GM18870 (cell line): ENCODE measurements at regions not wholly inside any gene's neighbourhood (a gene's known extent, or its start where the extent isn't known, plus 50 kb on each side); places are given as distances from the start of the nearest gene placed in this dataset.
"Not testable (repeated sequence)": the region's sequence is repeated elsewhere in the genome, so short reads cannot be mapped to it uniquely, and the experiment has no call there.

Experiments used
- ATAC-seq: cut with Tn5 transposase; IDR thresholded peaks from one replicate; pipeline ENCODE4 v1.9.1; 2021; ENCODE audit warnings: moderate library complexity; ENCODE audit not compliant: unreplicated experiment

DNA sequence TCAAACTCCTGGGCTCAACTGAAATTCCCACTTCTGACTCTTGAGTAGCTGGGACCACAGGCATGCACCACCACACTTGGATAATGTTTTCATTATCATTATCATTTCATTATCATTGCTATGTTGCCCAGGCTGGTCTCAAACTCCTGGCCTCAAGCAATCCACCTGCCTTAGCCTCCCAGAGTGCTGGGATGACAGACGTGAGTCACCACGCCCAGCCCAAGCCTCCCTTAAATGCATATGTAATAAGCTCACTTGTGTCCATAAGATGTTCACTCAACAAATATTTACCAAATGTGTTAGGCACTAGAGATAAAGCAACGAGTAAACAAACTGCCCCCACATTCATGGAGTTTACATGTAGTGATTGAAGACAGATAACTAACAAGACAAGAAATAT lies 295.7 kb downstream of the GOLGA6L6 start:
- not testable (repeated sequence) for ATAC-seq

DNA sequence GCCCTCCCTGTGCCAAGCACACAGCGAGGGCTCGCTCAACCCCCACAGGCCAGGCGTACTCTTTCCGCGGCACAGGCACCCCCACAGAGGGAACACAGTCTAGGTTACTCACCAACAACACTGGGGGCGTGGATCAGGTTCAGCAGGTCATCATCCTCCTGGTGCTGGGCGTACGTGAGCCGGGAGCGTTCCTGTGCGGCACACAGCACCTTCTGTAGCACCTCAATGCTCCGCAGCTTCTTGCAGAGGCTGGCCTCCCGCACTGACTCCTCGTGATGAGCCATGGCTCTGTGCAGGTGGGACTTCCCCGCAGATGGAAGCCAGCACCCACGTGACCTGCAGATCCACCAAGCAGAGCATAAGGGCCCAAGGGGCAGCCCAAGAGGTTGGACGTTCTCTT lies 296.8 kb downstream of the GOLGA6L6 start:
- not testable (repeated sequence) for ATAC-seq

DNA sequence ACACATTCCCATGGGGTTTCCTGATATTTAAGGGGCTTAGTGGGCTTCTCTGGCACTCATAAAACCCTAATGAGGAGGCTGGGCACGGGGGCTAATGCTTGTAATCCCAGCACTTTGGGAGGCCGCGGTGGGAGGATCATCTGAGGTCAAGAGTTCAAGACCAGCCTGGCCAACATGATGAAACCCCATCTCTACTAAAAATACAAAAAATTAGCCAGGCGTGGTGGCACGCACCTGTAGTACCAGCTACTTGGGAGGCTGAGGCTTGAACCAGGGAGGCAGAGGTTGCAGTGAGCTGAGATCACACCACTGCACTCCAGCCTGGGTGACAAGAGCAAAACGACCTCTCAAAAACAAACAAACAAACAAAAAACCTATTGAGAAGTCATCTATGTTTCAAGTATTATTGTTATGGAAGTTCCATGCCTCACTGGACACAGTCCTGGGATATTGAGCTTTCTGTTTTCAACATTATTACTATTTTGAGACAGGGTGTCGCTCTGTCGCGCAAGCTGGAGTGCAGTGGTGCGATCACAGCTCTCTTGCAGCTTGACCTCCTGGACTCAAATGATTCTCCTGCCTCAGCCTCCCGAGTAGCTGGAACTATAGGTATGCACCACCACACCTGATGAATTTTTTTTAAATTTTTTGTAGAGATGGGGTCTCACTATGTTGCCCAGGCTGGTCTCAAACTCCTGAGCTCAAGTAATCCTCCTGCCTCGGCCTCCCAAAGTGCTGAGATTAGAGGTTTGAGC lies 297.9 kb downstream of the GOLGA6L6 start:
- ATAC-seq = not testable (repeated sequence)

DNA sequence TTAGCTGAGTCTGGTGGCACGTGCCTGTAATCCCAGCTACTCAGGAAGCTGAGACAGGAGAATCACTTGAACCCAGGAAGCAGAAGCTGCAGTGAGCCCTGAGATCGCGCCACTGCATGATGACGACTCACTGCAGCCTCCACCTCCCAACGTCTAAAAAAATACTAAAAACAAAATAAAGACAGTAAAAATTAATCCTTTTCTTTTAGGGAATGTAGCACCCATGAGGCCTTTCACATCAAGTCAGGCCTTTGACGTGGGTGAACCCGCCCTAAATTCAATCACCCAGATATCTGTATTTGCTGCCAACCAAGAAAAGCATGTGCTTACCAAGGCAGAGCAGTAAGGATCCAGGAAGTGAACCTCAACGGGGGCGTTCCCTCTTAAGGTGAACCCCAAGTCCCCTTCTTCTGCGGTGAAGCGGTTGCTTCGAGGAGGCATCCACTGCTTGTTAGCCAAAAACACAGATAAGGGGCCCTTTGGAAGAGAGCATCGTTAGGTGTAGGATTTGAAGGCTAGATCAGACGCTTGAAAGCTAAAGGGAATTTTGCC lies 301.2 kb downstream of the GOLGA6L6 start:
- ATAC-seq = not testable (repeated sequence)

DNA sequence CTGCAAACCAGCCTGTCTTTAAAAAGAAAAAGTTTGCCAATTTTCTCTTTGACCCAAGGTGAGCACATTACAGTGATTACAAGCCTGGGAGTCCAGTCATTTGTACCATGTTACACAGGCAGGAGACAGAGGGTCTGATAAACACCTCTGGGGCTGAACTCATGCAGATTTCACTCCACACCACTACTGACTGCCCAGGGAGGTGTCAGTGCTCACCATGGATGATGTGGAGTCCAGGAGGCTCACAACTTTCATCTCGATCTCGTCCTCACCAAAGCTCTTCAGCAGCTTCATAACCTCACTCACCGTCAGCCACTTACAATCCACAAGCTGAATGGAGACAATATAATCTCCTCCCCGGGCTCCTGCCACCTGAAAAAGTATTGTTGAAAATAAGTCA lies 302.4 kb downstream of the GOLGA6L6 start:
- not testable (repeated sequence) for ATAC-seq

DNA sequence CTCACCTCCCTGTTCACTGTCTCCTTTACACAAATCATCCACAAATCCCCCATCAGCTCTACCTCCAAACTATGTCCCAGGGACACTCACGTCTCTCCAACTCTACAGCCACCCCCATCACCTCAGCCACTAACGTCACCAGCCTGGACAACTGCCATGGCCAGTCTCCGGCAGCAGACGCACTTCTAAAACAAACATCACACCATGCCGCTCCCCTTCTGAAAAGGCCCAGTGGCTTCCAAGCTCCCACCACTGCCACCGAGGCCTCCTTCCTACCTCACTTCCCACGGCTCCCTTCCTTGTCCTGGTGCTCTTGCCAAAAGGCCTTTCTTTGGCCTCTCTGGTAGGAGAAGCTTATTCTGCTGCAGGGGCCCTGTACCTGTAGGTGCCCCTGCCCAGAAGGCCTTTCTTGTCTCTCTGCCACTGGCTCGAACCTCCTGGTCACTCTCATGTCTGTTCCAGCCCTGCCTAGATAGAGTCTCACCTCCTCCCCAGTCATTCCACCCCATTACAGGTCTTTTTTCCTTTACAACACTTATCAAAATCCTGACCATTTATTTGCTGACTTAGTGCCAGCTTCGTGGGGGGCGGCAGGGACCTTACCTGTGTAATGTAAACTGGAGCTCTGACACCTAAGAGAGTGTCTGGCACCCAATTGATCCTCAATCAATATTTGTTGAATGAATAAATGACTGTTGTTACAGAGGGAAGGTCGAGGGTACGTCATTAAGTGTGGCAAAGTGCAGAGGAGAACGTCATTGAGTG lies 304.2 kb downstream of the GOLGA6L6 start:
- ATAC-seq = not testable (repeated sequence)

DNA sequence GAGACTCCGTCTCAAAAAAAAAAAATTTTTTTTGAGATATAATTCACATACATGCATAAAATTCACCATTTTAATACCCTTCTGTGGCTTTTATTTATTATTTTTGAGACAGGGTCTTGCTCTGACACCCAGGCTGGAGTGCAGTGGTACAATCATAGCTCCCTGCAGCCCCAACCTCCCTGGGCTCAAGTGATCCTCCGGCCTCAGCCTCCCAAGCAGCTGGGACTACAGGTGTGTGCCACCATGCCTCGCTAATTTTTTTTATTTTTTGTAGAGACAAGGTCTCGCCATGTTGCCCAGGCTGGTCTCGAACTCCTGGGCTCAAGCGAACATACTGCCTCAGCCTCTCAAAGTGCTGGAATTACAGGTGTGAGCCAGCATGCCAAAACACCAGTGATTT lies 305.9 kb downstream of the GOLGA6L6 start:
- ATAC-seq = not testable (repeated sequence)

DNA sequence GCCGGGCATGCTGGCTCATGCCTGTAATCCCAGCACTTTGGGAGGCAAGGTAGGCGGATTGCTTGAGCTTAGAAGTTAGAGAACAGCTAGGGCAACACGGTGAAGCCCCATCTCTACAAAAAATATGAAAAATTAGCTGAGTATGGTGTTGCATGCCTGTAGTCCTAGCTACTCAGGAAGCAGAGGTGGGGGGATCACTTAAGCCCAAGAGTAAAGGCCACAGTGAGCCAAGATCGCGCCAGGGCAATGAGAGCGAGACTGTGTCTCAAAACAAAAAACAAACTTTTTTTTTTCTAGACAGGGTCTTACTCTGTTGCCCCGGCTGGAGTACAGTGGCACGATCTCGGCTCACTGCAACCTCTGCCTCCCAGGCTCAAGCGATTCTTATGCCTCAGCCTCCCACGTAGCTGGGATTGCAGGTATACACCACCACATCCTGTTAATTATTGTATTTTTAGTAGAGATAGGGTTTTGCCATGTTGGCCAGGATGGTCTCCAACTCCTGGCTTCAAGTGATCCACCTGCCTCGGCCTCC lies 307.5 kb downstream of the GOLGA6L6 start:
- not testable (repeated sequence) for ATAC-seq

DNA sequence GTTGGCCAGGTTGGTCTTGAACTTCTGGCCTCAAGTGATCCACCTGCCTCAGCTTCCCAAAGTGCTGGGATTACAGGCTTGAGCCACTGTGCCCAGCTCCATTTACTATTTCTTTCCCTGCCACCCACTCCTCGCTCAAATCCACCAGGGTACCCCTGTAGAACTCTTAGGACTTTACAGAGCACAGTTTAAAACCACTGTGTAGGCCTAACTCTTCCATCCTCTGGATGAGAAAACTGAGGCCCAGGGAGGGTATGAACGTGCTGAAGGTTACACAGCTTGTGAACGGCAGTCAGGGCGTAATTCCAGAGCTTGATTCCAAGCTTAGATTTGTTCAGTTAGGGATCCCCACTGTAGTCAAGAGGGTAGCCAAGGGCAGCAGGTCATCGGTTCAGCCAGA lies 309.1 kb downstream of the GOLGA6L6 start:
- not testable (repeated sequence) for ATAC-seq

DNA sequence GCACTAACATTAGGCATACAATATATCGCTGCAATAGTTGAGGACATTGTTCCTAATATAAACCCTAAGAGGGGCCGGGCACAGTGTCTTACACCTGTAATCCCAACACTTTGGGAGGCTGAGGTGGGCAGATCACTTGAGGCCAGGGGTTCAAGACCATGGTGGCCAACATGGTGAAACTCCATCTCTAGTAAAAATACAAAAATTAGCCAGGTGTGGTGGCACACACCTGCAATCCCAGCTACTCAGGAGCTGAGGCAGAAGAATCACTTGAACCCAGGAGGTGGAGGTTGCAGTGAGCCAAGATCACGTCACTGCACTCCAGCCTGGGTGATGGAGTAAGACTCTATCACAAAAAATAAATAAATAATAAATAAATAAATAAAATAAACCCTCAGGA lies 310.9 kb downstream of the GOLGA6L6 start:
- not testable (repeated sequence) for ATAC-seq

DNA sequence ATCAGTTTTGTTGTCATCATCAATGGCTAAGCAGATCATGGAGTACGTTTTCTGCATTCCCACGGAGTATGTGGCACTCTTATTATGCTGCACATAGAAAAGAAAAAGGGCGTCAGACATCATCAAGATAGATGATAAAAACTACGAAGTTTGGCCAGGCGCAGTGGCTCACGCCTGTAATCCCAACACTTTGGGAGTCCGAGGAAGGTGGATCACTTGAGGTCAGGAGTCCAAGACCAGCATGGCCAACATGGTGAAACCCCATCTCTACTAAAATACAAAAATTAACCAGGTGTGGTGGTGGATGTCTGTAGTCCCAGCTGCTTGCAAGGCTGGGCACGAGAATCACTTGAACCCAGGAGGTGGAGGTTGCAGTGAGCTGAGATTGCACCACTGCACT lies 312.8 kb downstream of the GOLGA6L6 start:
- not testable (repeated sequence) for ATAC-seq

DNA sequence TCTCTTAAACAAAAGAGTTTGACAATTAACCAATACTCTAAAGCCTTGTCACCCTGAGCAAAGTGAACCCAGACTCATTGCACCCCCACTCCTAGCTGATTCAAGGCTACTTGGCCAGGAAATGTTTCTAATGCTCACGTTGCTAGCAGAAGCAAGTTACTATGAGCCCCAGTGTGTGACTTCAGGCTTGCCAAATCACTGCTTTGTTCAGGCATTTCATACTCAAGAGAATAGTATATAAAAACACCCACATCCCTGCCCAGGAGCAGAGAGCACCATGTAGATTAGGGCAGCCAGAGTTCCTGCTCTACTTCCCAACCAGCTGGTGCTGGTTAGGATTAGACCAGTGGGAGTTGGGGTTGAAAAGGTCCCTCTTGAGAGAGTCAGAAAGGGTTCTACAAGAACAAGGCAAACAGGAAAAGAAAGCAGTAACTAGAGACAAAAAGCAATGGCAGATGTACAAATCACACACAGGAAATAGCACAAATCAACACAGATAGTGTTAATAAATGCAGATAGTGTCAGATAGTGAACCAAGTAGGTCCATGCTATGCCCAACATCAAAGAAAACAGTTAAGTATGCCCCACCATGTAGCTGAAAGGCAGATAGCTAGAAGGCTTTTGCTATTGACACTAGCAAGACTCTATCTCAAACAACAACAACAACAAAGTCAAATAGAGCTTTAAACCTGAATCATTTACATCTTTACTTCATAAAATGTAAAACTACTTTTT lies 314.3 kb downstream of the GOLGA6L6 start:
- ATAC-seq = not testable (repeated sequence)

DNA sequence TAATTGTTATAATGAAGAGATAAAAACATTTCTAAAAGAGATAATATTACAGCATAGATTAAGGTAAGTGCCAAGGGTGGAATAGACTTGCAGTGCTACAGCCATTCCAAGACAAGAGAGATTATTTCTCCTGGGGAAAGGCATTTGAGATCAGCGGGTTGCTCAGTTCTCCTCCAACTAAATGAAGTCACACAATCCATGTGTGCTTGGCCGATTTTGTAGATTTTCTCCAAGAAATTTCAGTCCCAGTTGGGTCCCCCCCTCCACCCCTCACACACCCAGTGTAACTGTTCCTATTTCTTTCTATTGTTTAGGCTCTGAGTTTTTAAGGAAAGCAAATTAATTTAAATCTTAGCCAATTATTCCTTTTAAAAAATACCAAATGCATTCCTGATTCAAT lies 315.1 kb downstream of the GOLGA6L6 start:
- not testable (repeated sequence) for ATAC-seq

DNA sequence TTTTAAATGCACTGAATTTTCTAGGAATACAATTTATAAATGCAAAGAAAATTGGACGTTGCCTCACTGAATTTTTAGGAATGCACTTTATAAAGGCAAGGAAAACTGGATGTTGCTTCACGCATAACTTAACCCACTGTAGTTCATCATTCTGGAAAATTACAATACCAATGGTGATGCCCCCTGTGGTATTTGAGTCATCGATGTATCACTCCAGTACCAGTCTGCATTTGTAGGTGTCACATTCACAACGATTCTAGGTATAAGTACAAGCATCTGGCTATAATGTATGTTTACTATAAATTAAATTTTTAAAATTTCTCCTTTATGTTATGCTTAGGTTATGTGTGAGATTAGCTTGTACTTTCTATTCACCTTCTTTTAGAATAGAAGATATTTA lies 320.5 kb downstream of the GOLGA6L6 start:
- ATAC-seq = not testable (repeated sequence)

DNA sequence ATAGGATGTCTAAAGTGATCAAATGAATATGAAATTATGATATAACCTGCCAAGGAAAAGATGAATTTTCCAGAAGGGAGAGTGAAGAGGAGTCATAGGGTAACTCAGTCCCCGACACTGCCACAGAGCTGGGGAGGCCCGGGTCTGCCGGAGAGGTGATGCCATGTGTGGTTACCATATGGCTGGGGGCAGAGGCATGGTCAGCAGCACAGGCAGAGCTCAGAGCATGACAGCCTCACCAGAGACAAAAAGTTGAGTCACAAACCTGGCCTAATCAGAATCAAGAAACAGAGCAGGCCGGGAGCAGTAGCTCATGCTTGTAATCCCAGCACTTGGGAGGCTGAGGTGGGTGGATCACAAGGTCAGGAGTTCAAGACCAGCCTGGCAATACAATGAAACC lies 322.4 kb downstream of the GOLGA6L6 start:
- not testable (repeated sequence) for ATAC-seq

DNA sequence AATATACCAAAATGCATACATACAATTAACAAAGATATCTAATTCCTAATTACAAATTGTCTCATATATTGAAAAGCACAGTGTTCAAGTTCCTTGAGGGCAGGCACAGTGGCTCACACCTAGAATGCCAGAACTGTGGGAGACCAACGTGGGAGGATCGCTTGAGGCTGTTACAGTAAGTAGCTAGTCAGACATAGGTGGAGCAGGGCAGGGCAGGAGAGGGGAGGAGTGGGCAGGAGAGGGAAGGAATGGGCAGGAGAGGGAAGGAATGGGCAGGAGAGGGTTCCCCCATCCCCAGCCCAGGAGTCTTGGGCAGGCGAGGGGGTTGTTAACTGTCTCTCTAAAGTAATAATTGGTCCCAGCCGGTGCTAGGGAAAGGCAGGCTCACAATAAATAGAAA lies 325.9 kb downstream of the GOLGA6L6 start:
- not testable (repeated sequence) for ATAC-seq

DNA sequence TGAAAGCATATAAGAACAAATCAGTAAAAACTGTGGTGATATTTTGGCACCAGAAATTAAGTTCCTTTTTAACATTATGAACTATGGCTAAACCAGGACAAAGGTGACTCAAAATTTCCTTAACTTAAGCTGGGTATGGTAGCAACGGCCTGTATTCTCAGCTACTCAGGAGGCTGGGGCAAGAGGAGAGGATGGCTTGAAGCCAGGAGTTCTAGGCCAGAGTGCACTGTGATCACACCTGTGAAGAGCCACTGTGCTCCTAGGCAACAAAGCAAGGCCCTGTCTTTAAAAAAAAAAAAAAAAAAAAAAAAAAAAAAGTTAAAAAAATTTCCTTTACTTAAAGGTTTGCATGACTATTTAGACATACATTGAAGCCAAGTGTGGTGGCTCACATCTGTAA lies 327.5 kb downstream of the GOLGA6L6 start:
- ATAC-seq = not testable (repeated sequence)

DNA sequence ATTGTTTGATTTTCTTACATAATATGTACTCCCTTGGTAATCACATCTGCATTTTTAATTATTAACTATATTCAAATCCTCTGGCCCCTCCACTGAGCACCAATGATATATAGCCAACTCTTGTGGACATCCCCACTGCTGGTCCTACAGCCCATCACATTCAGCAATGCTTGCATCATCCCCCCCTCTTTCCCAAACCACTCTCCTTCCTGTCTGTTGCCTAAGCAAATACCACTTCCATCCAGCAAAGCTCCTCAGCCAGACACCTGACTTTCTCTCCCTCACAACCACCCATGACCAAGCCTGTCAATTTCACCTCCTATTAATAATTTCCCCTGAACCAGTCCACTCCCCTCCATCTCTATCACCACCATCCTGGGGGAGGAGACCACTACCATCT lies 330.1 kb downstream of the GOLGA6L6 start:
- not testable (repeated sequence) for ATAC-seq

DNA sequence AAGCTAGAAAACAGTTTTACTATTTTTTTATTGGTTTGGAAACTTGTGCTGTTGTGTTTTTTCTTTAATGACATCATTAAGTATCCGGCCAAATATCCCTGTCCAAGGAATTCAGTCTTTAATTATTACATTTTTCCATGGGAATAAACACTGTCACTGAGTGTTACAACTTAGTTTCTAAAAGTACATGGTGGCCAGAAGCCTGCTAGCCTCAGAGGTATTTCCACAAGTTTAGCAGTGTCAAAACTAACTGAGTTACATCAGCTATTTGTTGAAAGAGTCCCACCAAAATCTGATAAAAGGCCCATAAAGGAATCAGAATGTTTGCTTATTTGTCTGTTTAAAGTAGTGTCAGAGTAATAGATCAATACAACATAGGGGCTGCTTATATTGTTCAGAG lies 331.6 kb downstream of the GOLGA6L6 start:
- not testable (repeated sequence) for ATAC-seq

DNA sequence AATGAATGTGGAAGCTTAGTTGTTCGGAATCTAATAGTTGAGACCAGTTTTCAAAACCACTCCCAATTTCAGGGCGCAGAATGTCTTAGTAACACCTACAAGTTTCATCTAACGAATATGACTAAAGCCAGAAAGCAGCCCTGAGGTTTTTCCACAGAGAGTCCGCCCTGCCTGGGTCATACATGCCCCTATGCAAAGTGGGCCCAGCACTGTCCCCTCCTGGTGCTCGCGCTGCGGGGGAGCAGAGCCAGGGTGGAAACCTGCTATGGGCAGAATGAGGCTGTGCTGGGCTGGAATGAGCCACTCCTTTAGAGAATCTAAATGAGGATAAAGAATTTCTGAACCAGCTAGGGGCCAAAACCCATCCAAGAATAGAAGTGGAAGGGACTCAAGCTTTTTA lies 334.0 kb downstream of the GOLGA6L6 start:
- ATAC-seq = not testable (repeated sequence)

DNA sequence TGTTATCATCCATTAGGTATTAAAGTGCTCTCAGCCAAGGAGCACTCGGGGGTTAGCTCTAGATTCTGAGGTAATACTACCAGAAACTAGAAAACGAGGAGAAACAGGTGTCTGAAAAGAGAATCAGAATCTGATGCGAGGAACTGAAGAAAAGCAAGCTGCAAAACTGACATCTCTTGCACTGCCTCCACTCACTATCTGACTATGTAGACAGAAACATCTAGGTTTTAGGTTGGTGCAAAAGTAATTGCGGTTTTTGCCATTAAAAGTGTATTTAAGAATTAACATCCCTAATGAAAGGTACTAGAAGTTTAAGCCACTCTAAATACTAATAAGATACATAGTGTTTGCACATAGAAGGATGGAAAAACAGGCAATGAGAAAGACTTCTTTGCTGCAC lies 334.4 kb downstream of the GOLGA6L6 start:
- not testable (repeated sequence) for ATAC-seq
